ENCODE measurements at regions not wholly inside any gene's neighbourhood (a gene's known extent, or its start where the extent isn't known, plus 50 kb on each side); places are given as distances from the start of the nearest gene placed in this dataset.

GRCh38 chr3:28743271-28743670 lies 394.6 kb upstream of the AZI2 start:
- no peak for DNase-seq

DNA sequence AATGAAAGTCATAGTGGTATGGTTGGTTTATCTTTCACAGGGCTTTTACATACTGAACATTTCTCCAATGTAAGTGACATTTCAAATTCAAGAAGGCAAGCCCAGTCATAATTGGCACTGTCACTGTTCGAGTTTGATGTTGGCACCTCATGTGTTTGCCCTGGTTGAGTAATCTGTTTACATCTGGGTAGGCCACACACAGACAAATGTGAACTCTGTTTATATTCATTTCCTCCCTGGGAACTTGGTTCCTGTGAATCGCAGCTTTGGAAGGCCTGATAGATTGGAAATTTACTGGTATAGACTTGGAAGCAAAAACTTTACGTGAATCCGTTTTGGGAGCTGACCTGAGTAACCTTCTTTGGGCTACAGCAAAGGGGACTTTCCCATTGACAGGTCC lies 395.2 kb upstream of the AZI2 start:
- DNase-seq = no peak

GRCh38 chr3:28745436-28745835 lies 396.8 kb upstream of the AZI2 start:
- no peak for DNase-seq

- no peak for DNase-seq
Observed at GRCh38 chr3:28745916-28746617, 397.4 kb upstream of the AZI2 start.

- DNase-seq = no peak
Observed at GRCh38 chr3:28746990-28747389, 398.4 kb upstream of the AZI2 start.

DNA sequence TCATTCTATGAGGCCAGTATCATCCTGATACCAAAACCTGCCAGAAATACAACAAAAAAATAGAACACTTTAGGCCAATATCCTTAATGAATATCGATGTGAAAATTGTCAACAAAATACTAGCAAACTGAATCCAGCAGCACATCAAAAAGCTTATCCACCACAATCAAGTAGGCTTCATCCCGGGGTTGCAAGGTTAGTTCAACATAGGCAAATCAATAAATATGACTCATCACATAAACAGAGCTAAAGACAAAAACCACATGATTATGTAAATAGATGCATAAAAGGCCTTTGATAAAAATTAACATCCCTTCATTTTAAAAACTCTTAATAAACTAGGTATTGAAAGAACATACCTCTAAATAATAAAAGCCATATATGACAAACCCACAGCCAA lies 403.2 kb upstream of the AZI2 start:
- no peak for DNase-seq

DNA sequence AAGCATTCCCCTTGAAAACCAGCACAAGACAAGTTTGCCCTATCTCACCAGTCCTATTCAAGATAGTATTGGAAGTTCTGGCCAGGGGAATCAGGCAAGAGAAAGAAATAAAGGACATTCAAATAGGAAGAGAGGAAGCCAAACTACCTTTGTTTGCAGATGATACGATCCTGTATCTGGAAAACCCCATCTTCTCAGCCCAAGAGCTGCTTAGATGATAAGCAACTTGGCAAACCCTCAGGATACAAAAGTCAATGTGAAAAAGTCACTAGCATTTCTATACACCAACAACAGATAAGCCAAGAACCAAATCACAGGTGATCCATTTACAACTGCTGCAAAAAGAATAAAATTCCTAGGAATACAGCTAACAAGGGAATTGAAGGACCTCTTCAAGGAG lies 403.7 kb upstream of the AZI2 start:
- DNase-seq = no peak

- DNase-seq = no peak
Observed at GRCh38 chr3:28756056-28756455, 407.4 kb upstream of the AZI2 start.

- no peak for DNase-seq
Observed at GRCh38 chr3:28758115-28758514, 409.5 kb upstream of the AZI2 start.

- no peak for DNase-seq
Observed at GRCh38 chr3:28761375-28761774, 412.8 kb upstream of the AZI2 start.

DNA sequence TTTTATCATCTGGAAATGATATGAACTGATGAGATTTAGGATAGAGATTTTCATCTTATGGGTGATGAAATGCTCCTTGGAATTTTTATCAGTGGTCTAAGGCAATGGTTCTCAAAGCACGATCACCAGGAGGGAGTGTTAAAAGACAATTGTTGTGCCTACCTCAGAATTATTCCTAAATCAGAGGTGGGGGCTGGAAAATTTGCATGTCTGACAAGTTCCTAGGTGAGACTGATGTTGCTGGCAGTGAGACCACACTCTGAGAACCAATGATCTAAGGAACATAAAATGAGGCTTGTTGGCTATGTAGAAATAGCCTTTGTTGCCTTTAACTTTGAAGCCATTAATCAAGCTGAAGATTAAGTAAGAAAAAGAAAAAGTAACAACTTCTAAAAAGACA lies 416.6 kb upstream of the AZI2 start:
- no peak for DNase-seq

DNA sequence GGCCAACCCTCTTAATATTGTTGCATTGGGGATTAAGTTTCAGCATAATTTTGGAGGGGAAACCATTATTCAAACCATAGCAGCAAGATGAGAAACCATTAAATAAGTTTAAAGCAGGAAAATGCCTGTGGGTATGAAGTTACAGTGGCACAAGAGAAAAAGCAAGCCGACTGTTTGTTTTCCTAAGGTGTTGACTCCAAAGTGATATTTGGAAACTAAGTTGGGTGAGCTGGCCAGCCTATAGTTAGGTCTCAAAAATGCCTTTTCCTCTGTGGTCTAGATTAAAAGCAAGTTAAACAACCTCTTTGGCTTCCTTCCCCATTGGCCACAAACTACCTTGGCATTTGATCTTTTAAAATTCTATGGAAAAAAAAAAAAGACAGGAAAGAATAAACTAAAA lies 419.8 kb upstream of the AZI2 start:
- no peak for DNase-seq

- DNase-seq = no peak
Observed at GRCh38 chr3:28777806-28778475, 429.3 kb upstream of the AZI2 start.

DNA sequence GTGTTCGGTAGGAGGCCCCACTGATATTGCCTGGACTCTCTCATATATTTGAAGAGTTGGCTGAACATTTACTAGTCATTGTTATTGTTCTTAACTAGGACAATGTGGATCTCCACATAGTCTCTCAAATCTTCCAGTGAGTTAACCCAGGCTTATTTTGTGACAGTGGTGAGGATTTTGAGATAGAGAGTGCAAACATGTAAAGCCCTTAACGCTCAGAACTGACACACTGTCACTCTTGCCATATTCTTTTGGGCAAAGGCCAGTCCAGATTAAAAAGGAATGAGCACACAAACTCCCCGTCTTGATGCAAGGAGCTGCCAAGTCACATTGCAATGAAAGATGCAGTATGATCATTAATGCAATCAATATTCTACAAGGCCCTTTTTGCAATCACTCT lies 431.9 kb upstream of the AZI2 start:
- DNase-seq = no peak

GRCh38 chr3:28781053-28781452 lies 432.4 kb upstream of the AZI2 start:
- DNase-seq = no peak

- DNase-seq = no peak
Observed at GRCh38 chr3:28786446-28786845, 437.8 kb upstream of the AZI2 start.

DNA sequence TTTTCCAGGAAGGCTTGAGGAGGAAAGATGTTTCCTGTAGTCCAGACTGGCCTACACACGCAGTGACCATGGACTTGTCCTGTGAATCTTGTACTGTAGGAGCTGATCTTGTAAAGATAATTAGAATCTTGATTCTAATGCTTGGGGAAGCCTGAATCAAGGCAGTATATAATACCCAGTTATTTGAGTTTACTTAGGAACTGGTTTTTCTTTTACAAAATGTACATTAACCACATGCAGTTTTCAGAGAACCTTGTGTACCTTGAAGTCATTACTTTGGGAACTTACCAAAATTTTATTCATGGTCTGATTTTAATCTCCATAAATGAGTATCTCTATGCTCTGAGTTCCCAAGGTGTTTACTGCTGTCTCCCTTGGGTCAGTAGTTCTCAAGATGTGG lies 439.9 kb upstream of the AZI2 start:
- DNase-seq = no peak

DNA sequence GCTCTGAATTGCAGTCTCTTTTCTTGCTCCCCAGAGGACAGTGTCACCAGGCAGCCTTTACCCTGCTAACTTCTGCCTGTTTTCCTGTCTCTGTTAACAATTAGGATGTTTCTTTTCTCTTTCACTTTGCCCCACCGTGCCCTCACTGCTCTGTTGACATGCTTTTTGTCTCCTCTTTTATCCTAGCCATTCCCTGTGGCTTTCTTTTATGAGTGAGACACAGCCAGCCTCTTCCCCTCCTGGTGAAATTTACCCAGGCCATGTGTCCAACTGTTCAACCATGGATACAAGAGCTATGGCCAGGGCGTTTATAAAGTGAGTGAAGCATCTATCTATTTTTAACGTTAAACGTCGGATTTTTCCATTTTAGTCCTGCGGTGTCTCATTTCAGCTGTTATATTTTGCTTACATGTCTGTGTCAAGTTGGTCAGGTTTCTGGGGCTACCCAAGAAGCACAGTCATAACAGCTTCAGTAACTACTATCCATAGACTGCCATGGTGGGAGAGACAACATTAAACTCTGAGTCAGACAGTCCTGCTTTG lies 443.2 kb upstream of the AZI2 start:
- DNase-seq = peak; percentile 92

- no peak for DNase-seq
Observed at GRCh38 chr3:28792604-28793003, 444.0 kb upstream of the AZI2 start.

DNA sequence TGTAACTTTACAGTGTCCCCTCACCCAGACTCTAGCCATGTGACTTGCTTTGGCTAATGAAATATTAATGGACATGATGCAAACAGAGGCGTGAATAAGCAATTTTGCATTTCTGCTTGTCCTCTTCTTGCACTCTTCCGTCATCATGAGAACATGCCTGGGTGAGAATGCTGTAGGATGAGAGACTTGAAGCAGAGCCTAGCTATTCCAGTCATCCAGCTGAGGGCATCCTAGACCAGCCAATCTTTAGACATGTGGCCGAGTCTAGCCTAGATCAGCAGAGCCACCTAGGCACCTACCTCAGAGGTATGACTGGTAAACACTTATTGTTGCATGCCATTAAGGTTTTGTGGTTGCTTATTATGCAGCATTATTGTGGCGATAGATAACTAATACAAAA lies 450.5 kb upstream of the AZI2 start:
- DNase-seq = peak; percentile 1

DNA sequence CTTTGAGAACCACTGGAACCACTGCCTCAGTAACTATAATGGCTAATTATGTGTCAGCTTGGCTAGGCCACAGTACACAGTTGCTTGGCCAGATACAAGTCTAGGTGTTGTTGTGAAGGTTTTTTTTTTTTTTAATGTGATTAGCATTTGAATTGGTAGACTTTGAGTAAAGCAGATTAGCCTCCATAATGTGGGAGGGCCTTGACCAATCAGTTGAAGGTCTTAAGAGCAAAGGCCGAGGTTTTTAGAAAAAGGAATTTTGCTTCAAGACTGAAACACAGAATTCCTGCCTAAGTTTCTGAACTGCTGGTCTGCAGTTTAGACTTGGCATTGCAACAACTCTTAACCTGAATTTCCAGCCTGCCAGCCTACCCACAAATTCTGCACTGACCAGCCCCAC lies 451.6 kb upstream of the AZI2 start:
- no peak for DNase-seq

DNA sequence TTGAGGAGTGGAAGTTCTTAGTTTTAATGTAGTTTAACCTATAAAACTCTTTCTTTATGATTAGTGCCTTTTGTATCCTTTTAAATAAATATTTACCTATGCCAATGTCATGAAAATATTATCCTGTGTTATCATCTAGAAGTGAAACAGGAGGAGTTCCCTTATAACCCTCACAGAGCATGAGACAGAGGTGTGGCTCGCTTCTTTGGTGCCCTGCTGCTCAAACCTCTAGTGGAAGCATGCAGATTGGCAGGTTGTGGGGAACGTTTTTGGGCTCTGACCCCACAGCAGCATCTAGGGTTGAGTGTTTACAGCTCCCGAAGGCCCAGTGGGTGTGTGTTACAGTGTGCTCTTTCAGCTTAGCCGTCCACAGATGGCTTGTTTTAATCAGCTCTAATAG lies 459.4 kb upstream of the AZI2 start:
- DNase-seq = no peak

DNA sequence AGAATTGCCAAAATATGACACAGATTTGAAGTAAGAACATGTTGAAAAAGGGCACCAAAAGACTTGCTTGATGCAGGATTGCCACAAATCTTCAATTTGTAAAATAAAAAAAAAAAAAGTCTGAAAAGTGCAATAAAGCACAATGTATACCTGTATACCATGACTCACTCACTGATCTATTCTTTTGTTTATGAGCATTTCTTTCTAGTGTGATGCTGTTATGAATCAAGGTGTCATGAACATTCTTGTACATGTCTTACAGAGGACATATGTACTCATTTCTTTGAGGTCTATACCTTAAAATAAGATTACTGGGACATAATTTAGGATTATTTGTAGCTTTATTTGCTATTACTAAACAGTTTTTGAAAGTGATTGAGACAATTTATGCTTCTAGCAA lies 464.9 kb upstream of the RBMS3 start:
- no peak for DNase-seq

- DNase-seq = no peak
Observed at GRCh38 chr3:28824316-28824715, 456.6 kb upstream of the RBMS3 start.

- DNase-seq = no peak
Observed at GRCh38 chr3:28826840-28827239, 454.0 kb upstream of the RBMS3 start.
